Upper lobe of right lung (tissue), 1 donor: ENCODE measurements at regions not wholly inside any gene's neighbourhood (a gene's known extent, or its start where the extent isn't known, plus 50 kb on each side); places are given as distances from the start of the nearest gene placed in this dataset.

Source experiments
- ATAC-seq: fragments of 200-7000 bp; cut with Tn5 transposase; one replicate; pipeline ENCODE4 v1.9.1; 2020; ENCODE audit warnings: mild to moderate bottlenecking, moderate library complexity
- DNase-seq: peaks from one replicate; pipeline ENCODE4 v3.0.0-alpha.2; 2020
- H3K27ac ChIP-seq: fragments of 200-600 bp; one replicate; pipeline ENCODE4 v1.8.0; 2022
- H3K27me3 ChIP-seq: fragments of 200-600 bp; one replicate; pipeline ENCODE4 v1.8.0; 2022; ENCODE audit warnings: mild to moderate bottlenecking
- H3K36me3 ChIP-seq: fragments of 200-600 bp; one replicate; pipeline ENCODE4 v1.8.0; 2022
- H3K4me1 ChIP-seq: fragments of 200-600 bp; one replicate; pipeline ENCODE4 v1.8.0; 2022
- H3K4me3 ChIP-seq: fragments of 200-600 bp; one replicate; pipeline ENCODE4 v1.8.0; 2022; ENCODE audit warnings: mild to moderate bottlenecking
- H3K9me3 ChIP-seq: fragments of 200-600 bp; one replicate; pipeline ENCODE4 v1.8.0; 2022
- CTCF ChIP-seq: fragments of 200-600 bp; IDR thresholded peaks from one replicate; pipeline ENCODE4 v1.8.0; 2022; ENCODE audit warnings: antibody characterized with exemption
- intact Hi-C: fragments of 100-400 bp; cut with DNase I; formaldehyde crosslinking; loops from one replicate; pipeline ENCODE4 v1.11.0; 2022
- donor health status: DM: no; HTN: yes; CAD: no; lungs with severe emphysema.

GRCh38 chr12:27388650-27389049, 56.0 kb downstream of the BMAL2 start:
- TF ChIP-seq CTCF = no peak
- Histone ChIP-seq H3K27ac (no peak overlapping the region), H3K4me1 (no peaks in the 10 kb centered on the region), H3K36me3 (no peaks in the 10 kb centered on the region), H3K27me3 (no peaks in the 10 kb centered on the region), H3K9me3 (no peaks in the 10 kb centered on the region), H3K4me3 (no peak overlapping the region)
- no peak for ATAC-seq
- intact Hi-C loops = no loop called here
- no peak for DNase-seq

- DNase-seq = no peak
- Histone ChIP-seq H3K9me3 (no peaks in the 10 kb centered on the region), H3K27me3 (no peaks in the 10 kb centered on the region), H3K4me1 (no peaks in the 10 kb centered on the region), H3K4me3 (no peak overlapping the region), H3K27ac (no peak overlapping the region), H3K36me3 (no peaks in the 10 kb centered on the region)
- TF ChIP-seq CTCF = no peak
- ATAC-seq = no peak
- intact Hi-C loops = no loop called here
These were observed 51.9 kb upstream of the SMCO2 start for GRCh38 chr12:27394676-27395075.

- no peak overlapping the region for H3K27ac ChIP-seq
- intact Hi-C loops = no loop called here
- no peaks in the 10 kb centered on the region for H3K36me3 ChIP-seq
- no peaks in the 10 kb centered on the region for H3K4me1 ChIP-seq
- no peak for TF ChIP-seq CTCF
- no peaks in the 10 kb centered on the region for H3K27me3 ChIP-seq
- DNase-seq (no peak), ATAC-seq (no peak)
- H3K4me3 ChIP-seq = no peak overlapping the region
- no peaks in the 10 kb centered on the region for H3K9me3 ChIP-seq
These were observed 50.2 kb upstream of the SMCO2 start for GRCh38 chr12:27396216-27396815.
